A549 (cell line): ENCODE measurements at regions not wholly inside any gene's neighbourhood (a gene's known extent, or its start where the extent isn't known, plus 50 kb on each side); places are given as distances from the start of the nearest gene placed in this dataset.

ENCODE experiments used
- EHMT2 ChIP-seq: fragments of 200-600 bp; sonication (generic); IDR thresholded peaks from 2 replicates; pipeline ENCODE4 v1.6.1; 2016; ENCODE audit warnings: antibody characterized with exemption, low read depth, mild to moderate bottlenecking, moderate library complexity
- TF ChIP-seq, protein P1 (sequence below): fragments of >200 bp; sonication (Bioruptor Twin); formaldehyde crosslinking; IDR thresholded peaks from 3 replicates; pipeline ENCODE4 v1.5.1; 2016

DNA sequence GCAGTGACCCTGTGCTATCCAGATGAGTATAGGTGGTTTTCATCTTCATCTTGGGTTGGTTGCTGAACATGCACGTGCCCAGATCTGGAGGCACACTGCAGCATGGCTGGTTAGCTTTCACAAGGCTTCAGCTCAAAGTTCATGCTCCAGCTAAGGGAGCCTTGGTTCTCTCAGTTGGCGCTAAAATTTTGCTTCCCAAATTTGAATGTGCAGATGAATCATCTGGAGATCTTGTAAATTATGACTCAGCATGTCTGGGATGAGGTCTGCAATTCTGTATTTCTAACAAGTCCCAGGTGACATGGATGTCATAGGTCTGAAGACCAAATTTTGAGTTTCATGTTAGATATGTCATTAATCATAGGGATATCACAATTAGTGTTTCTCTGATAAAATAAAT, 230.8 kb downstream of the FOXA2 start:
- no peak for TF ChIP-seq EHMT2
- TF ChIP-seq, protein P1, sequence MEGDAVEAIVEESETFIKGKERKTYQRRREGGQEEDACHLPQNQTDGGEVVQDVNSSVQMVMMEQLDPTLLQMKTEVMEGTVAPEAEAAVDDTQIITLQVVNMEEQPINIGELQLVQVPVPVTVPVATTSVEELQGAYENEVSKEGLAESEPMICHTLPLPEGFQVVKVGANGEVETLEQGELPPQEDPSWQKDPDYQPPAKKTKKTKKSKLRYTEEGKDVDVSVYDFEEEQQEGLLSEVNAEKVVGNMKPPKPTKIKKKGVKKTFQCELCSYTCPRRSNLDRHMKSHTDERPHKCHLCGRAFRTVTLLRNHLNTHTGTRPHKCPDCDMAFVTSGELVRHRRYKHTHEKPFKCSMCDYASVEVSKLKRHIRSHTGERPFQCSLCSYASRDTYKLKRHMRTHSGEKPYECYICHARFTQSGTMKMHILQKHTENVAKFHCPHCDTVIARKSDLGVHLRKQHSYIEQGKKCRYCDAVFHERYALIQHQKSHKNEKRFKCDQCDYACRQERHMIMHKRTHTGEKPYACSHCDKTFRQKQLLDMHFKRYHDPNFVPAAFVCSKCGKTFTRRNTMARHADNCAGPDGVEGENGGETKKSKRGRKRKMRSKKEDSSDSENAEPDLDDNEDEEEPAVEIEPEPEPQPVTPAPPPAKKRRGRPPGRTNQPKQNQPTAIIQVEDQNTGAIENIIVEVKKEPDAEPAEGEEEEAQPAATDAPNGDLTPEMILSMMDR, result no peak
